GM12878 (cell line): ENCODE measurements at regions not wholly inside any gene's neighbourhood (a gene's known extent, or its start where the extent isn't known, plus 50 kb on each side); places are given as distances from the start of the nearest gene placed in this dataset.

Source experiments
- ATAC-seq: fragments of 200-7000 bp; cut with Tn5 transposase; 3 replicates; pipeline ENCODE4 v1.9.1; 2020; ENCODE audit warnings: mild to moderate bottlenecking, moderate library complexity
- BruUV-seq: library from RNA; stranded (reverse); fragments of 400-500 nt; replicated peaks from 2 replicates; lab custom pipeline; 2021; lab: Mats Ljungman, UMichigan
- CTCF ChIA-PET: fragments of 300-600 bp; sonication (Branson Sonifier 250); formaldehyde crosslinking; extraction: SDS; loops from one replicate; lab custom pipeline; 2021; ENCODE audit warnings: inconsistent platforms; lab: Yijun Ruan, JAX
- POLR2A ChIA-PET: fragments of 350-600 bp; formaldehyde crosslinking; extraction: SDS; loops from one replicate; lab custom pipeline; 2021; ENCODE audit warnings: inconsistent platforms; lab: Charles Lee
- RAD21 ChIA-PET: fragments of 300-600 bp; sonication (Branson Sonifier 250); formaldehyde crosslinking; loops from one replicate; lab custom pipeline; 2023; ENCODE audit warnings: antibody characterized with exemption; ENCODE audit not compliant: unreplicated experiment; lab: Charles Lee
- SMC1A ChIA-PET: fragments of 300-600 bp; sonication (Branson Sonifier 250); formaldehyde crosslinking; loops from one replicate; lab custom pipeline; 2023; ENCODE audit not compliant: unreplicated experiment, uncharacterized antibody; lab: Charles Lee
- DNase-seq: peaks from one replicate; pipeline ENCODE4 v3.0.0-alpha.2; 2011; ENCODE audit warnings: low read depth, low spot score
- FAIRE-seq: peaks from 3 replicates; lab custom pipeline; 2011; peaks lifted over from hg19 to GRCh38; lab: Jason Lieb, UNC
- H2AFZ ChIP-seq: 2 replicates; pipeline ENCODE4 v1.6.0; 2011; ENCODE audit warnings: low read depth, low read length, control low read depth; ENCODE audit not compliant: control insufficient read depth
- H3K27ac ChIP-seq: 2 replicates; pipeline ENCODE4 v1.5.1; 2011; ENCODE audit warnings: control low read depth; ENCODE audit not compliant: control insufficient read depth, insufficient read depth
- H3K27me3 ChIP-seq, 2 experiments: replicated peaks in 1 of 2; 2 replicates each; pipeline versions ENCODE4 v1.6.0 to v1.6.1; 2011; ENCODE audit warnings: low read length in 1 of 2; ENCODE audit not compliant: control insufficient read depth in 2 of 2, insufficient read depth in 2 of 2
- H3K36me3 ChIP-seq, 2 experiments: 2 replicates each; pipeline ENCODE4 v1.5.1; 2011; ENCODE audit warnings: low read length in 1 of 2; ENCODE audit not compliant: control insufficient read depth in 2 of 2, insufficient read depth in 2 of 2
- H3K4me1 ChIP-seq: 2 replicates; pipeline ENCODE4 v1.6.1; 2011; ENCODE audit warnings: mild to moderate bottlenecking, low read length, moderate library complexity, mixed read lengths; ENCODE audit not compliant: control insufficient read depth, insufficient read depth
- H3K4me2 ChIP-seq: 2 replicates; pipeline ENCODE4 v1.6.0; 2011; ENCODE audit warnings: control low read depth; ENCODE audit not compliant: control insufficient read depth, insufficient read depth
- H3K4me3 ChIP-seq: fragments of 200-600 bp; sonication (generic); 2 replicates; pipeline ENCODE4 v1.5.1; 2016
- H3K79me2 ChIP-seq: 2 replicates; pipeline ENCODE4 v1.6.0; 2011; ENCODE audit warnings: low read length; ENCODE audit not compliant: control insufficient read depth, insufficient read depth
- H3K9ac ChIP-seq: 2 replicates; pipeline ENCODE4 v1.8.0; 2011; ENCODE audit warnings: low read length, control low read depth, mixed read lengths; ENCODE audit not compliant: control insufficient read depth, insufficient read depth
- H3K9me3 ChIP-seq: replicated peaks from 3 replicates; pipeline ENCODE4 v1.5.1; 2011; ENCODE audit warnings: mild to moderate bottlenecking, low read length; ENCODE audit not compliant: control insufficient read depth, insufficient read depth
- H4K20me1 ChIP-seq: 2 replicates; pipeline ENCODE4 v1.6.0; 2011; ENCODE audit not compliant: control insufficient read depth, insufficient read depth
- E2F8 ChIP-seq: fragments of 450-650 bp; IDR thresholded peaks from 2 replicates; pipeline ENCODE4 v1.6.1; 2018; ENCODE audit warnings: mild to moderate bottlenecking, low read depth, moderate library complexity; ENCODE audit not compliant: partially characterized antibody
- SUPT20H ChIP-seq: IDR thresholded peaks from 2 replicates; pipeline ENCODE4 v1.6.1; 2011; ENCODE audit warnings: low read depth, mild to moderate bottlenecking, low read length, moderate library complexity, borderline replicate concordance; ENCODE audit not compliant: control insufficient read depth
- TCF3 ChIP-seq: IDR thresholded peaks from 2 replicates; pipeline ENCODE4 v1.6.1; 2012; ENCODE audit warnings: low read depth, mild to moderate bottlenecking, low read length, borderline replicate concordance; ENCODE audit not compliant: insufficient read depth
- ZNF207 ChIP-seq: fragments of 450-650 bp; IDR thresholded peaks from 2 replicates; pipeline ENCODE4 v1.6.1; 2014; ENCODE audit warnings: antibody characterized with exemption, mild to moderate bottlenecking, borderline replicate concordance
- in situ Hi-C: fragments of 300-500 bp; cut with MboI; formaldehyde crosslinking; loops from 9 replicates; pipeline ENCODE4 v1.14.3; 2018; ENCODE audit warnings: mixed read lengths
- intact Hi-C: fragments of 100-400 bp; cut with micrococcal nuclease; formaldehyde crosslinking; loops from one replicate; pipeline ENCODE4 v1.14.2; 2022; ENCODE audit not compliant: unreplicated experiment
- TF ChIP-seq, protein P1 (sequence below): fragments of 450-650 bp; IDR thresholded peaks from 2 replicates; pipeline ENCODE4 v1.6.1; 2017; ENCODE audit warnings: mild to moderate bottlenecking, moderate library complexity

DNA sequence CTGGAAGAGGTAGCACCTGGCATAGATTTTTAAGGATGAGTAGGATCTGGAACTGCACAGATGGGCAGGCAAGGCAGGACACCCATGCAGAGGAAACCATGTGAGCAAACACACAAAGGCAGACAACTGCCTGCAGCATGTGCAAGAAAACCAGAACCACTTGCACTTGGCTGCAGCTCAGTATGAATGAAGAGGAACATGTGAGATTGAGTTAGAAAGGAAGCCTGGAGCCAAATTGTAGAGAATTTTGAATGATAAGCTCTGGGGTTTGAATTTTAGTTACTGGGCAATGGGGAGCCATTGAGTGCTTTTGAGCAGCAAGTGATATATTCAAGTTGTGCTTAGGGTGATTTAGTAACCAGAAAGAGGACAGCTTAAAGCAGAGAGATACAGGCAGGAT, 583.4 kb downstream of the SOX6 start:
- no peak overlapping the region for H3K4me3 ChIP-seq
- H3K36me3 ChIP-seq: no peaks in the 10 kb centered on the region
- no peak overlapping the region for H3K27ac ChIP-seq
- H3K4me1 ChIP-seq: no peaks in the 10 kb centered on the region
- H2AFZ ChIP-seq: no peak overlapping the region
- no peaks in the 10 kb centered on the region for H4K20me1 ChIP-seq
- in situ Hi-C loops: no loop called here
- ChIA-PET POLR2A (interaction anchor here (0.6 kb wide), 1 partner anchor 815 kb away, joined by 3 read pairs; no protein-coding TSS in a partner anchor), RAD21 (interaction anchor here (1.3 kb wide), 1 partner anchor 10 kb away, joined by 4 read pairs; no protein-coding TSS in a partner anchor), CTCF (interaction anchor here (1.3 to 1.7 kb wide), 3 partner anchors 7 to 49 kb away, joined by 4 to 5 read pairs (median 5); no protein-coding TSS in a partner anchor), SMC1A (interaction anchor here (0.5 to 2.1 kb wide), 3 partner anchors 14 to 42 kb away, joined by 3 to 9 read pairs (median 3); no protein-coding TSS in a partner anchor)
- intact Hi-C loops: loop anchor here (5.0 to 10.0 kb wide), 2 partner anchors 448 to 834 kb away; no protein-coding TSS in a partner anchor
- TF ChIP-seq ZNF207 (no peak), E2F8 (no peak), TCF3 (no peak), SUPT20H (no peak)
- TF ChIP-seq, protein P1, sequence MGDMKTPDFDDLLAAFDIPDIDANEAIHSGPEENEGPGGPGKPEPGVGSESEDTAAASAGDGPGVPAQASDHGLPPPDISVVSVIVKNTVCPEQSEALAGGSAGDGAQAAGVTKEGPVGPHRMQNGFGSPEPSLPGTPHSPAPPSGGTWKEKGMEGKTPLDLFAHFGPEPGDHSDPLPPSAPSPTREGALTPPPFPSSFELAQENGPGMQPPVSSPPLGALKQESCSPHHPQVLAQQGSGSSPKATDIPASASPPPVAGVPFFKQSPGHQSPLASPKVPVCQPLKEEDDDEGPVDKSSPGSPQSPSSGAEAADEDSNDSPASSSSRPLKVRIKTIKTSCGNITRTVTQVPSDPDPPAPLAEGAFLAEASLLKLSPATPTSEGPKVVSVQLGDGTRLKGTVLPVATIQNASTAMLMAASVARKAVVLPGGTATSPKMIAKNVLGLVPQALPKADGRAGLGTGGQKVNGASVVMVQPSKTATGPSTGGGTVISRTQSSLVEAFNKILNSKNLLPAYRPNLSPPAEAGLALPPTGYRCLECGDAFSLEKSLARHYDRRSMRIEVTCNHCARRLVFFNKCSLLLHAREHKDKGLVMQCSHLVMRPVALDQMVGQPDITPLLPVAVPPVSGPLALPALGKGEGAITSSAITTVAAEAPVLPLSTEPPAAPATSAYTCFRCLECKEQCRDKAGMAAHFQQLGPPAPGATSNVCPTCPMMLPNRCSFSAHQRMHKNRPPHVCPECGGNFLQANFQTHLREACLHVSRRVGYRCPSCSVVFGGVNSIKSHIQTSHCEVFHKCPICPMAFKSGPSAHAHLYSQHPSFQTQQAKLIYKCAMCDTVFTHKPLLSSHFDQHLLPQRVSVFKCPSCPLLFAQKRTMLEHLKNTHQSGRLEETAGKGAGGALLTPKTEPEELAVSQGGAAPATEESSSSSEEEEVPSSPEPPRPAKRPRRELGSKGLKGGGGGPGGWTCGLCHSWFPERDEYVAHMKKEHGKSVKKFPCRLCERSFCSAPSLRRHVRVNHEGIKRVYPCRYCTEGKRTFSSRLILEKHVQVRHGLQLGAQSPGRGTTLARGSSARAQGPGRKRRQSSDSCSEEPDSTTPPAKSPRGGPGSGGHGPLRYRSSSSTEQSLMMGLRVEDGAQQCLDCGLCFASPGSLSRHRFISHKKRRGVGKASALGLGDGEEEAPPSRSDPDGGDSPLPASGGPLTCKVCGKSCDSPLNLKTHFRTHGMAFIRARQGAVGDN: no peak
- no peak for DNase-seq
- no peaks in the 10 kb centered on the region for H3K9me3 ChIP-seq
- H3K79me2 ChIP-seq: no peaks in the 10 kb centered on the region
- no peak for FAIRE-seq
- H3K27me3 ChIP-seq: no peaks in the 10 kb centered on the region; a peak in 1 of 4 replicates
- BruUV-seq: no TSS peak
- H3K9ac ChIP-seq: no peak overlapping the region
- no peak for ATAC-seq
- no peak overlapping the region for H3K4me2 ChIP-seq
